ENCODE measurements at regions not wholly inside any gene's neighbourhood (a gene's known extent, or its start where the extent isn't known, plus 50 kb on each side); places are given as distances from the start of the nearest gene placed in this dataset.
"Not testable (repeated sequence)": the region's sequence is repeated elsewhere in the genome, so short reads cannot be mapped to it uniquely, and the experiment has no call there.

- 89% methylated on average over 9 of the region's 10 CpGs for WGBS (ENCODE audit: insufficient coverage)
- Mint-ChIP-seq H3K4me3 (no peak overlapping the region), H3K9me3 (peaks cover 2 to 5% of the 10 kb centered on the region in 2 donors), H3K36me3 (no peaks in the 10 kb centered on the region), H3K27ac (no peak overlapping the region), H3K4me1 (no peaks in the 10 kb centered on the region), H3K27me3 (ENCODE audit: low read depth in 2 of 2) (no peaks in the 10 kb centered on the region)
- no peak for TF ChIP-seq CTCF (IDR thresholded peaks at IDR 0.05)
- no peak for ATAC-seq
- H3K9me3 ChIP-seq (ENCODE audit: control insufficient read depth, insufficient read depth, low read length) = no peaks in the 10 kb centered on the region
- H3K4me3 ChIP-seq (ENCODE audit: low read length) = no peak overlapping the region
- DNase-seq = no peak
- no peaks in the 10 kb centered on the region for H3K27me3 ChIP-seq (ENCODE audit: control insufficient read depth, insufficient read depth, low read length)
- intact Hi-C loops (cut with micrococcal nuclease) = no loop called here
- H3K27ac ChIP-seq (ENCODE audit: low read length) = no peak overlapping the region
- H3K36me3 ChIP-seq (ENCODE audit: control insufficient read depth, insufficient read depth, low read length) = no peaks in the 10 kb centered on the region
- H3K4me1 ChIP-seq (ENCODE audit: control insufficient read depth, insufficient read depth, low read length) = no peaks in the 10 kb centered on the region
These were observed 691.7 kb upstream of the SLC35B3 start for GRCh38 chr6:9126878-9127560.

- WGBS (ENCODE audit: insufficient coverage) = 95% methylated on average over 8 of the region's 10 CpGs
- H3K4me1 Mint-ChIP-seq; DNase-seq; H3K36me3 Mint-ChIP-seq; H3K4me1 ChIP-seq (ENCODE audit: control insufficient read depth, insufficient read depth, low read length); ATAC-seq; H3K27ac ChIP-seq (ENCODE audit: low read length); H3K4me3 Mint-ChIP-seq; H3K9me3 Mint-ChIP-seq; H3K36me3 ChIP-seq (ENCODE audit: control insufficient read depth, insufficient read depth, low read length); intact Hi-C loops (cut with micrococcal nuclease); H3K27me3 ChIP-seq (ENCODE audit: control insufficient read depth, insufficient read depth, low read length); H3K9me3 ChIP-seq (ENCODE audit: control insufficient read depth, insufficient read depth, low read length); H3K4me3 ChIP-seq (ENCODE audit: low read length); H3K27ac Mint-ChIP-seq; H3K27me3 Mint-ChIP-seq (ENCODE audit: low read depth in 2 of 2): not testable (repeated sequence)
These were observed 690.7 kb upstream of the SLC35B3 start for GRCh38 chr6:9126034-9126433.

GRCh38 chr6:9121549-9121948 is 686.2 kb upstream of the SLC35B3 start:
- no peaks in the 10 kb centered on the region for H3K27me3 ChIP-seq (ENCODE audit: control insufficient read depth, insufficient read depth, low read length)
- H3K4me3 ChIP-seq (ENCODE audit: low read length) = no peak overlapping the region
- Mint-ChIP-seq H3K27ac (no peak overlapping the region), H3K27me3 (ENCODE audit: low read depth in 2 of 2) (no peaks in the 10 kb centered on the region), H3K36me3 (no peaks in the 10 kb centered on the region), H3K9me3 (peaks cover 2 to 5% of the 10 kb centered on the region in 2 donors), H3K4me3 (no peak overlapping the region), H3K4me1 (no peaks in the 10 kb centered on the region)
- ATAC-seq (no peak), DNase-seq (no peak)
- no peak overlapping the region for H3K27ac ChIP-seq (ENCODE audit: low read length)
- no peaks in the 10 kb centered on the region for H3K36me3 ChIP-seq (ENCODE audit: control insufficient read depth, insufficient read depth, low read length)
- WGBS (ENCODE audit: insufficient coverage) = 93% methylated on average over 3 of the region's 3 CpGs
- no peaks in the 10 kb centered on the region for H3K9me3 ChIP-seq (ENCODE audit: control insufficient read depth, insufficient read depth, low read length)
- TF ChIP-seq CTCF (IDR thresholded peaks at IDR 0.05) = no peak
- H3K4me1 ChIP-seq (ENCODE audit: control insufficient read depth, insufficient read depth, low read length) = no peaks in the 10 kb centered on the region
- intact Hi-C loops (cut with micrococcal nuclease) = no loop called here

GRCh38 chr6:9116026-9116425 is 680.7 kb upstream of the SLC35B3 start:
- intact Hi-C loops (cut with micrococcal nuclease) = no loop called here
- no peak for DNase-seq
- H3K9me3 Mint-ChIP-seq = peaks cover 0 to 4% of the 10 kb centered on the region in 2 donors

More at GRCh38 chr6:9116026-9116425, 680.7 kb upstream of the SLC35B3 start:
- Histone ChIP-seq H3K4me3 (ENCODE audit: low read length) (no peak overlapping the region), H3K4me1 (ENCODE audit: control insufficient read depth, insufficient read depth, low read length) (no peaks in the 10 kb centered on the region), H3K27ac (ENCODE audit: low read length) (no peak overlapping the region), H3K27me3 (ENCODE audit: control insufficient read depth, insufficient read depth, low read length) (no peaks in the 10 kb centered on the region), H3K36me3 (ENCODE audit: control insufficient read depth, insufficient read depth, low read length) (no peaks in the 10 kb centered on the region), H3K9me3 (ENCODE audit: control insufficient read depth, insufficient read depth, low read length) (no peaks in the 10 kb centered on the region)
- WGBS (ENCODE audit: insufficient coverage) = 67% methylated on average over 5 of the region's 6 CpGs
- Mint-ChIP-seq H3K27me3 (ENCODE audit: low read depth in 2 of 2) (no peaks in the 10 kb centered on the region), H3K36me3 (no peaks in the 10 kb centered on the region), H3K27ac (no peak overlapping the region), H3K4me3 (no peak overlapping the region), H3K4me1 (no peaks in the 10 kb centered on the region)
- ATAC-seq = no peak
- TF ChIP-seq CTCF (IDR thresholded peaks at IDR 0.05) = no peak

Data from natural killer cell (primary cell).